ENCODE measurements at regions not wholly inside any gene's neighbourhood (a gene's known extent, or its start where the extent isn't known, plus 50 kb on each side); places are given as distances from the start of the nearest gene placed in this dataset.

GRCh38 chr10:61225939-61226338 is 227.2 kb downstream of the TMEM26 start:
- CTCF ChIA-PET = no interaction called here
- H3K4me3 ChIP-seq (ENCODE audit: low read depth, low read length) = no peak overlapping the region
- TF ChIP-seq CTCF (IDR thresholded peaks at IDR 0.05; ENCODE audit: insufficient read depth, low read length, missing control alignments) = no peak
- DNase-seq (ENCODE audit: low read depth, low spot score) = no peak
- POLR2A ChIA-PET = no interaction called here

GRCh38 chr10:61223576-61223975 is 229.6 kb downstream of the TMEM26 start:
- DNase-seq (ENCODE audit: low read depth, low spot score) = no peak
- no peak for TF ChIP-seq CTCF (IDR thresholded peaks at IDR 0.05; ENCODE audit: insufficient read depth, low read length, missing control alignments)
- ChIA-PET POLR2A (no interaction called here), CTCF (interaction anchor here (1.0 kb wide), 1 partner anchor 33 kb away, joined by 3 read pairs; no protein-coding TSS in a partner anchor)
- H3K4me3 ChIP-seq (ENCODE audit: low read depth, low read length) = no peak overlapping the region

- H3K4me3 ChIP-seq (ENCODE audit: low read depth, low read length) = no peak overlapping the region
- TF ChIP-seq CTCF (IDR thresholded peaks at IDR 0.05; ENCODE audit: insufficient read depth, low read length, missing control alignments) = no peak
- ChIA-PET CTCF (no interaction called here), POLR2A (no interaction called here)
- no peak for DNase-seq (ENCODE audit: low read depth, low spot score)
Observed at GRCh38 chr10:61219696-61220095, 233.5 kb downstream of the TMEM26 start.

GRCh38 chr10:61217851-61218565 is 235.2 kb downstream of the TMEM26 start:
- CTCF ChIA-PET = interaction anchor here (0.6 kb wide), 1 partner anchor 11 kb away, joined by 3 read pairs; no protein-coding TSS in a partner anchor
- DNase-seq (ENCODE audit: low read depth, low spot score) = no peak
- TF ChIP-seq CTCF (IDR thresholded peaks at IDR 0.05; ENCODE audit: insufficient read depth, low read length, missing control alignments) = no peak
- POLR2A ChIA-PET = no interaction called here
- no peak overlapping the region for H3K4me3 ChIP-seq (ENCODE audit: low read depth, low read length)

GRCh38 chr10:61215246-61215645 is 237.9 kb downstream of the TMEM26 start:
- TF ChIP-seq CTCF (IDR thresholded peaks at IDR 0.05; ENCODE audit: insufficient read depth, low read length, missing control alignments) = no peak
- no peak for DNase-seq (ENCODE audit: low read depth, low spot score)
- POLR2A ChIA-PET = no interaction called here
- H3K4me3 ChIP-seq (ENCODE audit: low read depth, low read length) = no peak overlapping the region
- CTCF ChIA-PET = no interaction called here

- no peak overlapping the region for H3K4me3 ChIP-seq (ENCODE audit: low read depth, low read length)
- POLR2A ChIA-PET = no interaction called here
- DNase-seq (ENCODE audit: low read depth, low spot score) = no peak
- CTCF ChIA-PET = no interaction called here
- TF ChIP-seq CTCF (IDR thresholded peaks at IDR 0.05; ENCODE audit: insufficient read depth, low read length, missing control alignments) = no peak
Observed at GRCh38 chr10:61211468-61211867, 241.7 kb downstream of the TMEM26 start.

Data from AG04449 (cell line).